GM11168 (cell line): ENCODE measurements at regions not wholly inside any gene's neighbourhood (a gene's known extent, or its start where the extent isn't known, plus 50 kb on each side); places are given as distances from the start of the nearest gene placed in this dataset.
"Not testable (repeated sequence)": the region's sequence is repeated elsewhere in the genome, so short reads cannot be mapped to it uniquely, and the experiment has no call there.

Experiments
- in situ Hi-C: fragments of 300-500 bp; cut with MboI; formaldehyde crosslinking; loops from one replicate; pipeline ENCODE4 v1.12.0; 2022; ENCODE audit warnings: low sequenced_read_pairs; ENCODE audit not compliant: unreplicated experiment

- in situ Hi-C loops, result no loop called here
Observed at GRCh38 chr1:101455166-101455565, 218.3 kb downstream of the S1PR1 start.

- in situ Hi-C loops, result no loop called here
Observed at GRCh38 chr1:101460739-101461138, 223.9 kb downstream of the S1PR1 start.

- in situ Hi-C loops, result no loop called here
Observed at GRCh38 chr1:101463195-101463594, 226.4 kb downstream of the S1PR1 start.

- in situ Hi-C loops, result no loop called here
Observed at GRCh38 chr1:101465941-101466340, 229.1 kb downstream of the S1PR1 start.

GRCh38 chr1:101474039-101474665, 237.3 kb downstream of the S1PR1 start:
- in situ Hi-C loops, result no loop called here

GRCh38 chr1:101476541-101476940, 239.7 kb downstream of the S1PR1 start:
- in situ Hi-C loops, result no loop called here

GRCh38 chr1:101479945-101480344, 243.1 kb downstream of the S1PR1 start:
- in situ Hi-C loops, result no loop called here

- in situ Hi-C loops, result no loop called here
Observed at GRCh38 chr1:101482306-101482705, 245.5 kb downstream of the S1PR1 start.

GRCh38 chr1:101483982-101484688, 247.3 kb downstream of the S1PR1 start:
- in situ Hi-C loops, result no loop called here

GRCh38 chr1:101484689-101485338, 248.0 kb downstream of the S1PR1 start:
- in situ Hi-C loops, result no loop called here

- in situ Hi-C loops, result no loop called here
Observed at GRCh38 chr1:101485712-101486111, 248.9 kb downstream of the S1PR1 start.

- in situ Hi-C loops, result not testable (repeated sequence)
Observed at GRCh38 chr1:101492144-101492543, 255.3 kb downstream of the S1PR1 start.

GRCh38 chr1:101493920-101494319, 257.1 kb downstream of the S1PR1 start:
- in situ Hi-C loops, result not testable (repeated sequence)

GRCh38 chr1:101496109-101496508, 259.3 kb downstream of the S1PR1 start:
- in situ Hi-C loops, result no loop called here

GRCh38 chr1:101497881-101498559, 261.2 kb downstream of the S1PR1 start:
- in situ Hi-C loops, result no loop called here

- in situ Hi-C loops, result loop anchor here (25.0 kb wide), 1 partner anchor 458 kb away; no protein-coding TSS in a partner anchor
Observed at GRCh38 chr1:101504106-101504505, 267.3 kb downstream of the S1PR1 start.

- in situ Hi-C loops, result loop anchor here (25.0 kb wide), 1 partner anchor 457 kb away; no protein-coding TSS in a partner anchor
Observed at GRCh38 chr1:101505240-101505639, 268.4 kb downstream of the S1PR1 start.

- in situ Hi-C loops, result loop anchor here (25.0 kb wide), 1 partner anchor 456 kb away; no protein-coding TSS in a partner anchor
Observed at GRCh38 chr1:101506541-101507164, 269.8 kb downstream of the S1PR1 start.

GRCh38 chr1:101507547-101507971, 270.7 kb downstream of the S1PR1 start:
- in situ Hi-C loops, result loop anchor here (25.0 kb wide), 1 partner anchor 455 kb away; no protein-coding TSS in a partner anchor

- in situ Hi-C loops, result loop anchor here (25.0 kb wide), 1 partner anchor 453 kb away; no protein-coding TSS in a partner anchor
Observed at GRCh38 chr1:101508913-101509312, 272.1 kb downstream of the S1PR1 start.
